ENCODE measurements at regions not wholly inside any gene's neighbourhood (a gene's known extent, or its start where the extent isn't known, plus 50 kb on each side); places are given as distances from the start of the nearest gene placed in this dataset.
A peak's percentile ranks its signal among the peaks of the same experiment; 100 is the strongest.

- no peak overlapping the region for H3K4me3 ChIP-seq (ENCODE audit: low read length)
- H3K9me3 ChIP-seq (ENCODE audit: low read length): peaks cover 1% of the 10 kb centered on the region
- no peak overlapping the region for H2AFZ ChIP-seq (ENCODE audit: low read depth, low read length)
- H3K27me3 ChIP-seq (ENCODE audit: insufficient read depth, low read length): peaks cover 5% of the 10 kb centered on the region
- H3K4me1 ChIP-seq (ENCODE audit: insufficient read depth, low read length): peaks cover 8% of the 10 kb centered on the region
- no peaks in the 10 kb centered on the region for H3K36me3 ChIP-seq (ENCODE audit: insufficient read depth, low read length)
Measured at GRCh38 chr18:76592981-76593381, 97.9 kb upstream of the ZNF516 start.

- peaks cover 5% of the 10 kb centered on the region for H3K27me3 ChIP-seq (ENCODE audit: insufficient read depth, low read length)
- H2AFZ ChIP-seq (ENCODE audit: low read depth, low read length): no peak overlapping the region
- H3K9me3 ChIP-seq (ENCODE audit: low read length): peaks cover 1% of the 10 kb centered on the region
- no peaks in the 10 kb centered on the region for H3K36me3 ChIP-seq (ENCODE audit: insufficient read depth, low read length)
- H3K4me3 ChIP-seq (ENCODE audit: low read length): no peak overlapping the region
- H3K4me1 ChIP-seq (ENCODE audit: insufficient read depth, low read length): peaks cover 10% of the 10 kb centered on the region
Measured at GRCh38 chr18:76592096-76592495, 97.1 kb upstream of the ZNF516 start.

GRCh38 chr18:76589866-76590265 lies 94.8 kb upstream of the ZNF516 start:
- Histone ChIP-seq H3K27me3 (ENCODE audit: insufficient read depth, low read length) (peaks cover 5% of the 10 kb centered on the region), H3K4me1 (ENCODE audit: insufficient read depth, low read length) (peaks cover 10% of the 10 kb centered on the region), H3K4me3 (ENCODE audit: low read length) (no peak overlapping the region), H3K9me3 (ENCODE audit: low read length) (peaks cover 1% of the 10 kb centered on the region), H2AFZ (ENCODE audit: low read depth, low read length) (no peak overlapping the region), H3K36me3 (ENCODE audit: insufficient read depth, low read length) (no peaks in the 10 kb centered on the region)

- H3K27me3 ChIP-seq (ENCODE audit: insufficient read depth, low read length): peaks cover 5% of the 10 kb centered on the region
- peak overlapping the region; percentile 43 for H2AFZ ChIP-seq (ENCODE audit: low read depth, low read length)
- H3K4me1 ChIP-seq (ENCODE audit: insufficient read depth, low read length): peaks cover 10% of the 10 kb centered on the region
- peaks cover 1% of the 10 kb centered on the region for H3K9me3 ChIP-seq (ENCODE audit: low read length)
- no peaks in the 10 kb centered on the region for H3K36me3 ChIP-seq (ENCODE audit: insufficient read depth, low read length)
- H3K4me3 ChIP-seq (ENCODE audit: low read length): no peak overlapping the region
Measured at GRCh38 chr18:76589316-76589715, 94.3 kb upstream of the ZNF516 start.

- Histone ChIP-seq H3K4me1 (ENCODE audit: insufficient read depth, low read length) (peaks cover 10% of the 10 kb centered on the region), H2AFZ (ENCODE audit: low read depth, low read length) (peak overlapping the region; percentile 43), H3K36me3 (ENCODE audit: insufficient read depth, low read length) (no peaks in the 10 kb centered on the region), H3K27me3 (ENCODE audit: insufficient read depth, low read length) (peaks cover 5% of the 10 kb centered on the region), H3K4me3 (ENCODE audit: low read length) (no peak overlapping the region), H3K9me3 (ENCODE audit: low read length) (peaks cover 1% of the 10 kb centered on the region)
Measured at GRCh38 chr18:76588601-76589226, 93.7 kb upstream of the ZNF516 start.

- Histone ChIP-seq H3K9me3 (ENCODE audit: low read length) (peaks cover 1% of the 10 kb centered on the region), H3K4me1 (ENCODE audit: insufficient read depth, low read length) (peaks cover 10% of the 10 kb centered on the region), H2AFZ (ENCODE audit: low read depth, low read length) (no peak overlapping the region), H3K27me3 (ENCODE audit: insufficient read depth, low read length) (peaks cover 5% of the 10 kb centered on the region), H3K36me3 (ENCODE audit: insufficient read depth, low read length) (no peaks in the 10 kb centered on the region), H3K4me3 (ENCODE audit: low read length) (no peak overlapping the region)
Measured at GRCh38 chr18:76587879-76588271, 92.8 kb upstream of the ZNF516 start.

GRCh38 chr18:76587147-76587878 lies 92.3 kb upstream of the ZNF516 start:
- peaks cover 10% of the 10 kb centered on the region for H3K4me1 ChIP-seq (ENCODE audit: insufficient read depth, low read length)
- no peak overlapping the region for H3K4me3 ChIP-seq (ENCODE audit: low read length)
- no peaks in the 10 kb centered on the region for H3K36me3 ChIP-seq (ENCODE audit: insufficient read depth, low read length)
- peaks cover 1% of the 10 kb centered on the region for H3K9me3 ChIP-seq (ENCODE audit: low read length)
- peaks cover 3% of the 10 kb centered on the region for H3K27me3 ChIP-seq (ENCODE audit: insufficient read depth, low read length)
- H2AFZ ChIP-seq (ENCODE audit: low read depth, low read length): no peak overlapping the region

- Histone ChIP-seq H3K4me1 (ENCODE audit: insufficient read depth, low read length) (peaks cover 10% of the 10 kb centered on the region), H3K9me3 (ENCODE audit: low read length) (no peaks in the 10 kb centered on the region), H2AFZ (ENCODE audit: low read depth, low read length) (no peak overlapping the region), H3K36me3 (ENCODE audit: insufficient read depth, low read length) (no peaks in the 10 kb centered on the region), H3K4me3 (ENCODE audit: low read length) (no peak overlapping the region), H3K27me3 (ENCODE audit: insufficient read depth, low read length) (peaks cover 2% of the 10 kb centered on the region)
Measured at GRCh38 chr18:76584414-76585310, 89.6 kb upstream of the ZNF516 start.

GRCh38 chr18:76581261-76581660 lies 86.2 kb upstream of the ZNF516 start:
- Histone ChIP-seq H3K36me3 (ENCODE audit: insufficient read depth, low read length) (no peaks in the 10 kb centered on the region), H3K4me1 (ENCODE audit: insufficient read depth, low read length) (no peaks in the 10 kb centered on the region), H3K9me3 (ENCODE audit: low read length) (no peaks in the 10 kb centered on the region), H2AFZ (ENCODE audit: low read depth, low read length) (no peak overlapping the region), H3K4me3 (ENCODE audit: low read length) (no peak overlapping the region), H3K27me3 (ENCODE audit: insufficient read depth, low read length) (peaks cover 4% of the 10 kb centered on the region)

GRCh38 chr18:76580288-76580962 lies 85.4 kb upstream of the ZNF516 start:
- no peaks in the 10 kb centered on the region for H3K36me3 ChIP-seq (ENCODE audit: insufficient read depth, low read length)
- H3K4me3 ChIP-seq (ENCODE audit: low read length): no peak overlapping the region
- no peaks in the 10 kb centered on the region for H3K4me1 ChIP-seq (ENCODE audit: insufficient read depth, low read length)
- H3K27me3 ChIP-seq (ENCODE audit: insufficient read depth, low read length): peaks cover 4% of the 10 kb centered on the region
- H2AFZ ChIP-seq (ENCODE audit: low read depth, low read length): no peak overlapping the region
- no peaks in the 10 kb centered on the region for H3K9me3 ChIP-seq (ENCODE audit: low read length)

GRCh38 chr18:76579301-76579695 lies 84.3 kb upstream of the ZNF516 start:
- H3K4me3 ChIP-seq (ENCODE audit: low read length): no peak overlapping the region
- H3K27me3 ChIP-seq (ENCODE audit: insufficient read depth, low read length): peaks cover 4% of the 10 kb centered on the region
- no peak overlapping the region for H2AFZ ChIP-seq (ENCODE audit: low read depth, low read length)

GRCh38 chr18:76578571-76579300 lies 83.7 kb upstream of the ZNF516 start:
- H2AFZ ChIP-seq (ENCODE audit: low read depth, low read length): no peak overlapping the region
- H3K4me1 ChIP-seq (ENCODE audit: insufficient read depth, low read length): no peaks in the 10 kb centered on the region
- H3K4me3 ChIP-seq (ENCODE audit: low read length): no peak overlapping the region
- no peaks in the 10 kb centered on the region for H3K36me3 ChIP-seq (ENCODE audit: insufficient read depth, low read length)
- H3K27me3 ChIP-seq (ENCODE audit: insufficient read depth, low read length): peaks cover 4% of the 10 kb centered on the region
- no peaks in the 10 kb centered on the region for H3K9me3 ChIP-seq (ENCODE audit: low read length)

More at GRCh38 chr18:76579301-76579695, 84.3 kb upstream of the ZNF516 start:
- Histone ChIP-seq H3K9me3 (ENCODE audit: low read length) (no peaks in the 10 kb centered on the region), H3K36me3 (ENCODE audit: insufficient read depth, low read length) (no peaks in the 10 kb centered on the region), H3K4me1 (ENCODE audit: insufficient read depth, low read length) (no peaks in the 10 kb centered on the region)

Data from neuron (in vitro differentiated cells).